GM12891 (cell line): ENCODE measurements at regions not wholly inside any gene's neighbourhood (a gene's known extent, or its start where the extent isn't known, plus 50 kb on each side); places are given as distances from the start of the nearest gene placed in this dataset.

Source experiments
- DNase-seq: peaks from one replicate; pipeline ENCODE4 v3.0.0; 2011; ENCODE audit warnings: low spot score; ENCODE audit not compliant: insufficient read length
- FAIRE-seq: peaks from 2 replicates; lab custom pipeline; 2011; peaks lifted over from hg19 to GRCh38; lab: Jason Lieb, UNC
- PAX5 ChIP-seq: IDR thresholded peaks from 2 replicates; pipeline ENCODE4 v1.6.1; 2011; ENCODE audit warnings: low read length, moderate library complexity, mild to moderate bottlenecking; ENCODE audit not compliant: insufficient read depth, severe bottlenecking
- POLR2A ChIP-seq: IDR thresholded peaks from 2 replicates; pipeline ENCODE4 v1.6.1; 2011; ENCODE audit warnings: low read depth, low read length, control low read depth
- POLR2AphosphoS5 ChIP-seq: IDR thresholded peaks from 2 replicates; pipeline ENCODE4 v1.6.1; 2011; ENCODE audit warnings: low read depth, low read length, control low read depth
- POU2F2 ChIP-seq: IDR thresholded peaks from 2 replicates; pipeline ENCODE4 v1.6.1; 2011; ENCODE audit warnings: low read depth, mild to moderate bottlenecking, control low read depth, low read length, moderate library complexity
- SPI1 ChIP-seq: IDR thresholded peaks from 2 replicates; pipeline ENCODE4 v1.6.1; 2011; ENCODE audit warnings: low read depth, low read length, control low read depth
- TAF1 ChIP-seq: IDR thresholded peaks from 2 replicates; pipeline ENCODE4 v1.6.1; 2011; ENCODE audit warnings: low read depth, low read length, control low read depth

- TF ChIP-seq SPI1 (no peak), POLR2A (no peak), PAX5 (no peak), POU2F2 (no peak), TAF1 (no peak), POLR2AphosphoS5 (no peak)
- no peak for FAIRE-seq
- no peak for DNase-seq
Observed at GRCh38 chr2:118670276-118670675, 177.2 kb downstream of the EN1 start.

DNA sequence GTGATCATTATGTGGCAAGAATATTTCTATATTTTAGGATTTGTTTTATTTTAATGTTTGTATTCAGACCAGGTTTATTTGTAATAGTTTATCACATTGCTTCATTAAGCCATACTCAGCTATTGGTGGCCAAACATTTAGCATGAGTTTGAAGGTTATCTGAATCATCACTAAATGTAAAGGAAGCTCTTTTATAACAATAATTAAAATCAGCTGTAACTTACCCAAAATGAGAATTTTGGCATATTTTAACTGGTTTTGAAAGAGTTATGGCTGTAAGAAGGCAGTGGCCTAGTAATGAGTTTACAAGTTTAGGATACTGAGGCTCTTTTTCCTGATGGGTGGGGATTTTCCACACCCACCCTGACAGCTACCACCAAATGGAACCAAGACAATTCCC, 177.8 kb downstream of the EN1 start:
- no peak for TF ChIP-seq POLR2AphosphoS5
- no peak for TF ChIP-seq SPI1
- no peak for TF ChIP-seq POLR2A
- FAIRE-seq (no peak), DNase-seq (no peak)

DNA sequence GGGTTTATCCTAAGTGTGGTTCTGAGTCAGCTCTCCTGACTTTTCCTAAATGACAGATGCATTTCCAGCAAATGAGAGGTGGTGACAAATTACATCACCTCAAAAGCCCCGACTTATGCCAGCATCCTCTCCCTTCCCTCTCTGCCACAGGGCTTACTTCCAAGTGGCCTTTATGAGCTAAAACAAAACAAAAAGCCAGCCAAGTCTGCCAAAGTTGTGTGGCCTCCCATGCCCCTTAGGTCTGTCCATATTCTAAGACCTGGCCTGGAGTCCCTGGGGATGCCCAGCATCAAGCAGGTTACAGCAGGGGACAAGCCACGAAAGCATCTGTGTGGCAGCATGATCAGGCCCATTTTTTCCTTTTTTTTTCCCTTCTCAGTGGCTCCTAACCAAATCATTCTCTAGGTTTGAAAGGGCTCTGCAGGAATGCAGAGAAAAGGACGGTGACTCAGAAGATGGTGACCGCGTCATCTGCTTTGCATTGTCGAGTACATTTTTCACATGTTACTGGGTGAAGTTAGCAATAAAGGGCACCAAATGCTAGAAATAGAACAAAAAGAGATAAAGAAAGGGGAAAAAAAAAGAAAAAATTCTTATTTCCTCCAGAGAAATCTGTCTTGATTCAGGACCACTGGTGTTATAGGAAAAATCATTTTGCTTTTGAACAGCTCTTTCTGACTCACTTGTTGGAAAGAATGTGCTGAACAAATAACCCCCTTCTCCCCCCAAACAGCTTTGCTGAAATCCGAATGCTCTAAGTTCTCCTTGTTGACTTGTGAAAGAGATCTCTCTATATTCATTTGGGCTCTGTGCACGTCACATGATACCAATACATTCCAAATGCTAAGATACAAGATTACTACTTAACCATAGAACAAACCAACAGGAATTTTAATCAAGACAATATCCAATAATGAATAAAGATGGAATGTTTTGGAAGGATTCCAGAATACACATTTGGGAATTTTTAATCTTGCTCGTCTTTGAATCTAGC, 178.7 kb downstream of the EN1 start:
- FAIRE-seq (no peak), DNase-seq (no peak)

DNA sequence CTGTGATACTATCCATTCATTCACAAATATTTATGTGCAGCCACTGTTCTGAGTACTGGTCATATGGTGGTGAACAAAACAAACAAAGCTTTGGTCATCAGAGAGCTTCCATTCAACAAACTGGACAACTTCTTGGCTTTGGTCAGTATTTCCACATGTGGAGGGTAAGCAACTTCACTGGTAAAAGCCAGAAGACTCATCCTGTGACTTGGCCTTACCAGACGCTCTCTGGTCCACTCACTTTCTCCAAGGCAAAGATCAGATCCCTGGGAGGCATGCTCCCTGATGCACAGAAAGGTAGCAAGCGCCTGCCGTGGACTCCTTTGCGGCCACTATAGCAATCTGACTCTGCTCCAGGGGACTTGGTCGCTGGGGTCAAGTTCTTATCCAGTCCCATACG, 179.5 kb downstream of the EN1 start:
- no peak for FAIRE-seq
- TF ChIP-seq PAX5 (no peak), POLR2A (no peak), POU2F2 (no peak), SPI1 (no peak), POLR2AphosphoS5 (no peak), TAF1 (no peak)
- DNase-seq, result no peak

More for the DNA sequence above, 178.7 kb downstream of the EN1 start:
- TF ChIP-seq SPI1, result no peak
- TF ChIP-seq POU2F2, result no peak
- no peak for TF ChIP-seq POLR2A
- no peak for TF ChIP-seq TAF1
- TF ChIP-seq POLR2AphosphoS5, result no peak
- TF ChIP-seq PAX5, result no peak

- FAIRE-seq, result no peak
- no peak for DNase-seq
- TF ChIP-seq POLR2AphosphoS5, result no peak
- no peak for TF ChIP-seq POLR2A
- TF ChIP-seq POU2F2, result no peak
- TF ChIP-seq TAF1, result no peak
- no peak for TF ChIP-seq PAX5
- TF ChIP-seq SPI1, result no peak
Observed at GRCh38 chr2:118667348-118667747, 180.1 kb downstream of the EN1 start.

GRCh38 chr2:118665784-118666529, 181.5 kb downstream of the EN1 start:
- FAIRE-seq (no peak), DNase-seq (no peak)
- no peak for TF ChIP-seq PAX5
- no peak for TF ChIP-seq TAF1
- TF ChIP-seq POLR2AphosphoS5, result no peak
- TF ChIP-seq POLR2A, result no peak
- no peak for TF ChIP-seq SPI1

DNA sequence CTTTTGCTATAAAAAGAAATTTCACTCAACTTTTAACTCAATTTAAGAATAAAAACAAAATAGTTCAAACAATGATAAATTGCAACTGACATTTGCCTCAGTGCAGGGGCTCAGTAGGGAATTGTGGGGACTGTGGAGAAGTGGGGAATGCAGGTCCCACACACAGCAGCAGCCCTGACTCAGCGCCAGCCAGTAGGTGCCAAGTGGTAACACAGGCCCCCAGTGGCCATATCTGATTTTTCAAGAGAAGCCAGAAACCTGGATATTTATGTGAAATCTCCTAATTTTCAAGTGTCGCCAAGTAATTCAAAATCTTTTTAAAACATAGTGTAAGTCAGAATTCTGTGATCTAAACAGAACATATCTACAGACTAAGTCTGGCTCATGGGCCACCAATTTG, 186.3 kb downstream of the EN1 start:
- FAIRE-seq (no peak), DNase-seq (no peak)
- no peak for TF ChIP-seq POLR2AphosphoS5
- TF ChIP-seq POLR2A, result no peak
- no peak for TF ChIP-seq POU2F2
- no peak for TF ChIP-seq PAX5
- no peak for TF ChIP-seq SPI1
- TF ChIP-seq TAF1, result no peak

DNA sequence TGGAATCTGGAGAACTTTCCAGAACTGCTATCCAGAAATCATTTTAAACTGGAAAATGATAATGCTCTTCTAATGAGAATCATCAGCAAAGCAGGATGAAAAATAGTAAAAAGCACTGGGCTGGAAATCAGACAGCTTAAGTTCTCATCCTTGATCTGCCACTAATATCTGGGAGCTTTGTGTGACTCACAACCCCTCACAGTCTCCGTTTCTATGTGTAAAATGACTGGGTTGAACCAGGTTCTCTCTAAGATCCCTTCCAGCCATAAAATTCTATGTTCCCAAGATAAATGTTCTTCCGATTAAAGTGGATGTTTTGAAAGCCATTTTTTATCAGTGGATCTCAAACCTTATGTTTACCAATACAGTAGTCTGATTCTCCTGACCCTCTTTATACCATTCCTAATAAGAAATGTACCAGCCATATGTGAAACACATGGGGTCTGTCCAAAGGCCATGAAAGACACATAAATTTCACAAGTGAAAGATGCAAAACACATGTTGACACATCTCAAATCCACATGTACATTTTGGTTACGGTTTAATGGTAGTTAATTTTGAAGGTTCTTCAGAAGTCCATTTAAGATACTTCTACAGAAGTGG, 188.8 kb downstream of the EN1 start:
- no peak for FAIRE-seq
- no peak for TF ChIP-seq SPI1
- TF ChIP-seq POU2F2, result no peak
- no peak for TF ChIP-seq TAF1
- TF ChIP-seq POLR2AphosphoS5, result no peak
- TF ChIP-seq POLR2A, result no peak
- no peak for TF ChIP-seq PAX5
- DNase-seq, result no peak

- FAIRE-seq (no peak), DNase-seq (no peak)
- TF ChIP-seq POLR2AphosphoS5, result no peak
- no peak for TF ChIP-seq PAX5
- no peak for TF ChIP-seq SPI1
- no peak for TF ChIP-seq POU2F2
- TF ChIP-seq TAF1, result no peak
- no peak for TF ChIP-seq POLR2A
Observed at GRCh38 chr2:118657466-118657865, 190.0 kb downstream of the EN1 start.
